AG08396 (cell line): ENCODE measurements at regions not wholly inside any gene's neighbourhood (a gene's known extent, or its start where the extent isn't known, plus 50 kb on each side); places are given as distances from the start of the nearest gene placed in this dataset.

ENCODE experiments used
- DNase-seq: peaks from one replicate; pipeline ENCODE4 v3.0.0; 2012; ENCODE audit warnings: low spot score, mixed read lengths

DNA sequence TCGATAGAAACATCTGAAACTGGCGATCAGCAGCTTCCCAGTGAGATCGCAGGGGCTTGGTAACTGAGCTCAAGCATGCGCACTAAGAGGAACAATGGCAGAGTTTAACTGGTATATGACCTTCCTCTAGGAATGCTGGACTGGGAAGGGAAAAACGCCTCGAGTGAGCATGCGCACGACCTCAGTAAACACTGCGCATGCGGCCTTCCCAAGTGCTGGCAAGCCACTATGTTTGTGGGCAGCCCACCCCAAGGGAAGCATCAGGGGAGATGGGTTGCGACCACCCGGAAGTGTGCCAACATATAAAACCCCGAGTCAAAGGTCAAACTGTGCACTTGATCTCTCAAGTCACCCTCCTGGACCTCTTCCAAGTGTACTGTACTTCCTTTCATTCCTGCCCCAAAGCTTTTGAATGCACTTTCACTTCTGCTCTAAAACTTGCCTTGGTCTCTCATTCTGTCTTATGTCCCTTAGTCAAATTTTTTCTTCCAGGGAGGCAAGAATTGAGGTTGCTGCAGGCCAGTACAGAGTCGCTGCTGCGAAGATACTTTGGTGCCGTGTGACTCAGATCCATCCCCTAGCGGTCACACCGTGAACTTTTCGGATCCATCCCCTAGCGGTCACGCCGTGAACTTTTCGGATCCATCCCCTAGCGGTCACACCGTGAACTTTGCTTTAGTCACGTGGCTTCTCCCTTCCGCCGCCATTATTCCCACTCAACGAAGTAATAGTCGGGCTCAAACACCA lies 243.3 kb downstream of the FAM43A start:
- no peak for DNase-seq

DNA sequence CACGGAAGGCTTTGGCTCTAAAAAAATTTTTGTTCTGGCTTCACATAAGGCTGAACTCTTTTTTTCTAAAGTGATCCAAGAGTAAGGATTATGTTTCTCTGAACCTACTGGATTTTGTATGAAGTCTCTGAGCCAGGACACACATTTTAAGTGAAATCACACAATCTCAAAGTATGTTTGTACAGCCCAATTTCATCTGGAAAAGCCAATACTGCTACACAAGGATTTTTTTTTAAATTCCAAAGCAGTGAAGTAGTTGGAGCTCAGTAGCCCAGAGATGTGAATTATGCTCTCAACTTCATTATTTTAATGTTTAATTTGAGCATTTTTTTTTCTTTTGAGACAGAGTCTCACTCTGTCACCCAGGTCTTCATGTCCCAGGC lies 243.9 kb downstream of the FAM43A start:
- DNase-seq: no peak

- peak; percentile 46 for DNase-seq
Observed at GRCh38 chr3:194930377-194931204, 244.9 kb downstream of the FAM43A start.

- DNase-seq: no peak
Observed at GRCh38 chr3:194931347-194931746, 245.7 kb downstream of the FAM43A start.

- no peak for DNase-seq
Observed at GRCh38 chr3:194931865-194932264, 246.2 kb downstream of the FAM43A start.

- no peak for DNase-seq
Observed at GRCh38 chr3:194933465-194933864, 247.8 kb downstream of the FAM43A start.

- no peak for DNase-seq
Observed at GRCh38 chr3:194935061-194935460, 249.4 kb downstream of the FAM43A start.

DNA sequence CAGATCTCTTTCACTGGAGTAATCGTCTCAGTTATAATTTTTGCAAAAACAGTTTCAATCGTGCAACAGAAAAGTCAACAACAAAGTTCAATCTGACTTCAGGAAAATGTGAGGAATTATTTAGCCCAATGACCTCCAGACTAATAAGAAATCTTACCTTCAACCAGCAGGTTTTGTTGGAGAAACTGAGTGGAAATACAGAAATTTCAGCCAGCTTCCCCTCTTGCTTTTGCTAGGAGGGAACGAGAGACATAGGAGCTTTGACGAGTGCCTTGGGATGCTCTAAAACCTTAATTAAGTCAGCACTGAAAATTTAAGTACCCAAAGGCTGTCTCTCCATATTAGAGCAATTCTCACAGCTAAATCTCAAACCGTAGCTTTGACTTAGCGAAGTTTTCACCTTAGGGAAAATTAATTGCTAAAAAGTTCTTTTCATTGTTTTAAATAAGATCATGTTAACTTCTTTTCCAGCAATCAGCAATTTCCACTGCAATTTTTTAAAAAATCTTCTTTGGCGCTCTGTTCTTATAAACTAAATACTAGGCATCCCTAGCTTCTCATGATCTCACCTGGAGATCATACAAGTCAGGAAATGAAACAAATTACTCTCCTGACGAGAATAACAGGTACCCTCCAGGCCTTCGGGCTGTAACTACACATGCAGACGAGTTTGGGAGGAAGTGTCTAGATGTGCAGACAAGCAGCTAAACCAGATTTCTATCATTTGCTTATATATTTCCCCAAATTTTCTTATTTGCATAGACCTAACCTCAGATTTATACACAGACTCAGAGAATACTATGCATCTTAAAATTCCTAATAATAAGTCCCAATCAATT lies 250.2 kb downstream of the FAM43A start:
- no peak for DNase-seq

DNA sequence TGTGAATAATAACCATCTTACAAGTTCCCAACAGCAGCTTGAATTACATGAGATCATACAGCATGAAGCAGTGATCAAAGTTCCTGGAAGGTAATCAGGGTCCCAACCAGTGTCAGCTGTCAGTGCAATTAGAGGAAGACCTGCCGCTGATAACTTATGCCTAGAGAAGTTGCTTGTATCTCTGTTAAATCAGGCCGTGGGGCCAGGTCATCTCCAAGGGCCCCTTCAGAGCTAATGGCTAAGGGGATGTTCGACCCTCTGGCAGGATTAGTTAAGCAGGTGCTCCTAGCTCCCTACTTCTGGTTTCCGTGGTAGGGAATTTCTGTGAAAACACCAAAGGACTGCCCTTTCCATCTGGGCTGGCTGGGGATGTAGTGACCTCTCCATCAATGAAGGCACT lies 251.0 kb downstream of the FAM43A start:
- DNase-seq: no peak

- DNase-seq: no peak
Observed at GRCh38 chr3:194937144-194937543, 251.5 kb downstream of the FAM43A start.

GRCh38 chr3:194937882-194938321 lies 252.2 kb downstream of the FAM43A start:
- no peak for DNase-seq

DNA sequence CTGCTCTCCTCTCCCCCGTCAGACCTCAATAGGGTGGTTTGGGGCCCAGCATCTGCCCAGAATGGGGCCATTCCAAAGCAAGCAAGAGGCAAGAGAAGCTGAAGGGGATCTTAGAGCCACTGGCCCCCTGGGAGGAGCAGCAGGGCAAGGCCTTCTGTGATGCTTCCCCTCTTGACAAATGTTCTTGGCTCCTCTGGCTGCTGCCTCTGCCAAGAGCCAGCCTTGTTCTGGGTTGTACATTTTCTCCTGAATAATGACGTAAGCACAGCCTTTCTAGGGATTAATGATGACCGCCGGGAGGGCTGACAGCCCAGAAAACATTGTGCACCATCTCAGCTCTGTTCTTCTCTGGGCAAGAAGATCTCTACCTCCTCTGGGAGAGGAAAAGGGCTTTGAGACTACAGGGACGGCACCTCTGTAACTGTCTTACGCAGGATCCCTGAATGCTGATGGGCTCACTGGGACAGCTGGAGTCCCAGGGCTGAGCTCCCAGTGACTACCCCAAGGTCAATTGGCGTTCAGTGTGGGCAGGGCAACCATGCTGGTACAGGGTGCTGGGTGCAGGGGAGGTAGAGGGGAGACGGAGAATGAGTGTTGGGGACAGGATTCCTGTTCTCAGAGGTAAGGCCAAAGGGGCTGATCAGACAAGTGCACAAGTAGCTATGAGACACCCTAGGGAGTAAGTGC lies 253.3 kb downstream of the FAM43A start:
- no peak for DNase-seq

DNA sequence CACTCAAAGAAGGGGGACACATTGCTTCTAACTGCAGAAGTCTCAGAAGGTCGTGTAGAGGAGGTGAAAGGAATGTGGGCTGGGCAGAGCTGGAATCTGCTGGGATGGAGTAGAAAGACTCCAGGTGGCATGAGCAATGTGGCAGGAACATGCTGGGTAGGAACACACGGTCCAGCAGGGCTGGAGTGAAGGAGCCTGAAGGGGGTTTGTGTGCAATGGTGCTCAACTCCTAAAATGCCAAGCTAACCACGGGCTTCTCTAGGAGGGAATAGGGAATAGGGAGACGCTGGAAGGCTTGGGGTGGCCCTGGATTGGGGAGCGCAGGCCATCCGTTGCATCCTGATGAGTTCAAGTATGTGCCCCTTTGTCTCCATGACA lies 253.8 kb downstream of the FAM43A start:
- no peak for DNase-seq

DNA sequence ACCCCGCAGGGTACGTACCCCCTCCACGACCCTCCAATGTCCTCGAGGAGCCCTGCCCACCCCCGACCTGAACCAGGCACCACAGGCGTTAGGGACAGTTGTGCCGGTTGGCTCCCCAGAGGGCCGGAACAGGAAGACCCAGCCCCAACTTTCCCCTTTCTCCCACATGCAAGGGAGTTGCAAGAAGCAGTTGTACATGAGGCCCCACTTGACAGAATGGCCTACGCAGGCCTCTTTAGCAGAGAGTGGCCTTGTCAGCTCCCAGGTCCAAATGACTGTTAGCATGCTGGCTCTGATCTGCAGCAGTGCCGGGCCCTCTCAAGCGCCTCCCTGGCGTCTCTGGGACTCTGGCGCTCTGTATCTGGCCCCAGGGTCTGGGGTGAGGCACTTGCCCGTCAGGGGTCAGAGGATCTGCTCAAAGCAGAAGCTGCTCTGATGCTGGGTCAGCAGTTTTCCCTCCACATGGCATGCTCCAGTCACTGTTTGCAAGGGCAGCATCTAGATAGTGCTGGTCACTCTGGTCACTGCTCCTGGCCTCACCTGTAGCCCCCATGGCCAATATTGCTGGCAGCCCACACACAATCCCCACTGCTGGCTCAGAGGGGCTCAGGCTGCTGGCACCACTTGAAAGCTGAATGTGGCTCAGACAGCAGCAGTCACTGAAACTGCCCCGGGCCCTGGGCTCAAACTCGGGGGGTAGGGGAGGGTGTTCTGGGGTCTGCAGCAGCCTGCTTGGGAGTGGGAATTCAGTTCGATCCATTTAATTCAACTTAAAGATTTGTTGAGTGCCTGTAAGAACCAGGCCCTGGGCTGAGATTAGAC lies 254.5 kb downstream of the FAM43A start:
- no peak for DNase-seq

DNA sequence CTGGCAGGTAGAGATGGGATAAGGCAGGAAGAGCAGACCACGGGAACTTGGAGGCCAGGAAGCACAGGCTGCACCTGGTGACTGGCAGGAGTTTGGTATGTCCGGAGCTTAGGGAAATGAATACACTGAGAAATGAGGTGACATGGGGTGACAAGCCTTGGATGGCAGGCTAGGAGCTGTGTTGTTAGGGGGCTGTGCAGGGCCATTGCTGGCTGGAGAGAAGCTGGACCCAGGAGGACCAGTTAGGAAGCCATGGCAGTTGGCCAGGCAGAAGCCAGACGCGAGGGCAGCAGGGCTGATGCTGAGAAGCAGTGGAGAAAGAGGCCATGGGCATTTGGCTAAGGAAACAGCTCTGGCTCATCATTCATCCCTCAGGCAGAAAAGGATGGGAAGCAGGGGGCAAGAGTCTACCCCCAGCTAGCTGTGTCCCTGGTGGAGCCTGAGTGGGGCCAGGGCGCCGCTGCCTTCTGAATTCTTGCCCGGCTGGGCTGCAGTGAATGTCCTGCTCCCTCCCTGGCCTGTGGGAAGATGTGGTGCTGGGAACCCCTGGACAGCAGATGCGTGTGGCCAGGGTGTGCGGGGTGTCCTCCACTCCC lies 255.8 kb downstream of the FAM43A start:
- DNase-seq: no peak

- DNase-seq: no peak
Observed at GRCh38 chr3:194941956-194942511, 256.4 kb downstream of the FAM43A start.

DNA sequence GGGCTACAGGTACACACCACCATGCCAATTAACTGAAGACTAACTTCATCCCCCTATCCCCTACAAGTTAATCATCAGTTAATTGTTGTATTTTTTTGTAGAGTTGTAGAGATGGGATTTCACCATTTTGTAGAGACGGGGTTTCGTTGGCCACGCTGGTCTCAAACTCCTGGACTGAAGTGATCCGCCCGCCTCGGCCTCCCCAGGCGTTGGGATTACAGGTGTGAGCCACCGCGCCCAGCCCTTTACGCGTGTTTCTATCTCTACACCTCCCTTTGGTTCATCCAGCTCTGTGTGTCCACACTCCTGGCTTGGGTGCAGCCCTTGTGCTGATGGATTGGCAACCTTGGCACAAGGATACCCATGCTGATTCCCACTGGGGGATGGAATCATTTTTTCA lies 258.8 kb downstream of the FAM43A start:
- no peak for DNase-seq

GRCh38 chr3:194945508-194945907 lies 259.8 kb downstream of the FAM43A start:
- DNase-seq: no peak

DNA sequence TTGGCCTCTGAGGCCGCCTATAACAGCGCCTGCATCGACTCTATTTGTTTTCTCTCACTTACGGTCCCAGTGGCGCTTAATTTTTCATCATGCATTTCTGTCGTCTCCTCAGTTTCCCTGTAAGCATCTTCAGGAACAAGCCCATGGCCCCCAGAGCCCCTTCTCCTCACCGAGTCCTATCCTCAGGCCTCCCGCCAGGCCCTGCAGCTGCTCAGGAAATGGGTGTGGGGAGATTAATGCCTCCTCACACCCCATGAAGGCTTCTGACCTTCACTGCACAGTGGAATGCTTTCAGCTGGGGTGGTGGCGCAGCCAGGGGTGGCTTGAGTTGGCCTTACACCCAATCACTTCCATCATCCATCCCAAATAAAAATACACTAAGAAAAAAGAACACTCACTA lies 260.4 kb downstream of the FAM43A start:
- no peak for DNase-seq

GRCh38 chr3:194949592-194949991 lies 263.9 kb downstream of the FAM43A start:
- no peak for DNase-seq
